ENCODE measurements at regions not wholly inside any gene's neighbourhood (a gene's known extent, or its start where the extent isn't known, plus 50 kb on each side); places are given as distances from the start of the nearest gene placed in this dataset.

GRCh38 chr9:99347568-99347967 is 125.5 kb downstream of the SEC61B start:
- TF ChIP-seq, protein P1, sequence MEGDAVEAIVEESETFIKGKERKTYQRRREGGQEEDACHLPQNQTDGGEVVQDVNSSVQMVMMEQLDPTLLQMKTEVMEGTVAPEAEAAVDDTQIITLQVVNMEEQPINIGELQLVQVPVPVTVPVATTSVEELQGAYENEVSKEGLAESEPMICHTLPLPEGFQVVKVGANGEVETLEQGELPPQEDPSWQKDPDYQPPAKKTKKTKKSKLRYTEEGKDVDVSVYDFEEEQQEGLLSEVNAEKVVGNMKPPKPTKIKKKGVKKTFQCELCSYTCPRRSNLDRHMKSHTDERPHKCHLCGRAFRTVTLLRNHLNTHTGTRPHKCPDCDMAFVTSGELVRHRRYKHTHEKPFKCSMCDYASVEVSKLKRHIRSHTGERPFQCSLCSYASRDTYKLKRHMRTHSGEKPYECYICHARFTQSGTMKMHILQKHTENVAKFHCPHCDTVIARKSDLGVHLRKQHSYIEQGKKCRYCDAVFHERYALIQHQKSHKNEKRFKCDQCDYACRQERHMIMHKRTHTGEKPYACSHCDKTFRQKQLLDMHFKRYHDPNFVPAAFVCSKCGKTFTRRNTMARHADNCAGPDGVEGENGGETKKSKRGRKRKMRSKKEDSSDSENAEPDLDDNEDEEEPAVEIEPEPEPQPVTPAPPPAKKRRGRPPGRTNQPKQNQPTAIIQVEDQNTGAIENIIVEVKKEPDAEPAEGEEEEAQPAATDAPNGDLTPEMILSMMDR (IDR thresholded peaks at IDR 0.05; ENCODE audit: insufficient read depth, low read length), result no peak
- TF ChIP-seq SPI1 (IDR thresholded peaks at IDR 0.05; ENCODE audit: borderline replicate concordance, low read depth) (no peak), POLR2AphosphoS5 (IDR thresholded peaks at IDR 0.05; ENCODE audit: low read depth) (no peak), GABPA (IDR thresholded peaks at IDR 0.05; ENCODE audit: low read depth) (no peak), REST (IDR thresholded peaks at IDR 0.05; ENCODE audit: insufficient replicate concordance, low read depth) (no peak)

Data from HL-60 (cell line).